Astrocyte (in vitro differentiated cells and primary cell): ENCODE measurements at regions not wholly inside any gene's neighbourhood (a gene's known extent, or its start where the extent isn't known, plus 50 kb on each side); places are given as distances from the start of the nearest gene placed in this dataset.

Source experiments
- DNase-seq: peaks from one replicate; pipeline ENCODE4 v3.0.0-alpha.2; 2010; ENCODE audit warnings: low read depth
- FAIRE-seq: peaks from 2 replicates; lab custom pipeline; 2011; peaks lifted over from hg19 to GRCh38; lab: Jason Lieb, UNC
- H2AFZ ChIP-seq: 2 replicates; pipeline ENCODE4 v1.6.0; 2012; ENCODE audit warnings: low read depth, low read length, inconsistent platforms
- H3K27ac ChIP-seq: 2 replicates; pipeline ENCODE4 v1.5.1; 2011; ENCODE audit warnings: low read depth, low read length, inconsistent platforms
- H3K27me3 ChIP-seq: 2 replicates; pipeline ENCODE4 v1.6.0; 2011; ENCODE audit warnings: low read length, inconsistent platforms; ENCODE audit not compliant: insufficient read depth
- H3K36me3 ChIP-seq: 2 replicates; pipeline ENCODE4 v1.5.1; 2011; ENCODE audit warnings: low read length, inconsistent platforms; ENCODE audit not compliant: insufficient read depth
- H3K4me1 ChIP-seq: 2 replicates; pipeline ENCODE4 v1.5.1; 2011; ENCODE audit warnings: low read length, inconsistent platforms; ENCODE audit not compliant: insufficient read depth
- H3K4me2 ChIP-seq: 2 replicates; pipeline ENCODE4 v1.6.0; 2012; ENCODE audit warnings: low read length, inconsistent platforms
- H3K4me3 ChIP-seq: 2 replicates; pipeline ENCODE4 v1.5.1; 2011; ENCODE audit warnings: low read depth, mild to moderate bottlenecking, low read length, inconsistent platforms; ENCODE audit not compliant: insufficient read depth
- H3K79me2 ChIP-seq: 2 replicates; pipeline ENCODE4 v1.6.0; 2012; ENCODE audit warnings: mild to moderate bottlenecking, low read length, inconsistent platforms; ENCODE audit not compliant: insufficient read depth
- H3K9ac ChIP-seq: 2 replicates; pipeline ENCODE4 v1.6.0; 2012; ENCODE audit warnings: mild to moderate bottlenecking, low read length, inconsistent platforms
- H3K9me3 ChIP-seq: 2 replicates; pipeline ENCODE4 v1.5.1; 2012; ENCODE audit warnings: low read depth, mild to moderate bottlenecking, low read length, inconsistent platforms; ENCODE audit not compliant: insufficient read depth
- H4K20me1 ChIP-seq: 2 replicates; pipeline ENCODE4 v1.6.0; 2012; ENCODE audit warnings: low read length, inconsistent platforms; ENCODE audit not compliant: insufficient read depth
- H3K27ac Mint-ChIP-seq: one replicate; pipeline ENCODE4 v1.8.0; 2021; ENCODE audit warnings: mild to moderate bottlenecking, mixed read lengths; ENCODE audit not compliant: unreplicated experiment
- H3K27me3 Mint-ChIP-seq: one replicate; pipeline ENCODE4 v1.8.0; 2021; ENCODE audit warnings: low read depth, mixed read lengths; ENCODE audit not compliant: unreplicated experiment
- H3K36me3 Mint-ChIP-seq: one replicate; pipeline ENCODE4 v1.8.0; 2021; ENCODE audit warnings: low read depth, mixed read lengths; ENCODE audit not compliant: unreplicated experiment
- H3K4me1 Mint-ChIP-seq: one replicate; pipeline ENCODE4 v1.8.0; 2021; ENCODE audit warnings: low read depth, mixed read lengths; ENCODE audit not compliant: unreplicated experiment
- H3K4me3 Mint-ChIP-seq: one replicate; pipeline ENCODE4 v1.8.0; 2021; ENCODE audit warnings: mild to moderate bottlenecking, moderate library complexity, mixed read lengths; ENCODE audit not compliant: unreplicated experiment
- H3K9me3 Mint-ChIP-seq: one replicate; pipeline ENCODE4 v1.8.0; 2021; ENCODE audit warnings: mild to moderate bottlenecking, mixed read lengths; ENCODE audit not compliant: unreplicated experiment
- EZH2 ChIP-seq: IDR thresholded peaks from 2 replicates; pipeline ENCODE4 v1.6.1; 2012; ENCODE audit warnings: mild to moderate bottlenecking, low read length, inconsistent platforms; ENCODE audit not compliant: insufficient read depth
- TF ChIP-seq, protein P1 (sequence below): IDR thresholded peaks from 2 replicates; pipeline ENCODE4 v1.5.1; 2011; ENCODE audit warnings: low read depth, mild to moderate bottlenecking, inconsistent platforms, low read length, moderate library complexity; ENCODE audit not compliant: insufficient read depth

DNA sequence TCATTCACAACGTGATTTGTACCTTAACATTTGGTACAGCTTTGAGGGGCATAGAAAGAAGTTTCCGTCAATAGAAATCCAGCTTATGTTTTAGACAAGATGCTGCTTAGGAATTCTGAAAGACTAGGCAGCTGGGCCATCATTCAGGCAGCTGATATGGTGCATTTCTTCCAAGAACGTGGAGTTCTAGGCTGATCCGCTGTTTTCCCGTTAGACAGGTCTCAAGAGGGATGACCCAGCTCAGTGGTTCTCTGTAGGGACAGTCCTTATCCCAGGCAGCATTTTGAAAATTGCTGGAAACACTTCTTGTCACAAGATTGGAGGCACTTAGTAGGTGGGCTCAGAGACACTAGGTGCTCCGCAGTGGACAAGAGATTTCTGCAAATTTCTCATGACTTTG is 242.7 kb upstream of the FOXK1 start:
- Histone ChIP-seq H3K27me3 (no peaks in the 10 kb centered on the region), H3K9me3 (no peaks in the 10 kb centered on the region), H4K20me1 (no peaks in the 10 kb centered on the region), H3K27ac (no peak overlapping the region), H3K4me2 (no peak overlapping the region), H3K79me2 (no peaks in the 10 kb centered on the region), H3K9ac (no peak overlapping the region), H3K4me3 (no peak overlapping the region), H3K4me1 (no peaks in the 10 kb centered on the region), H3K36me3 (no peaks in the 10 kb centered on the region), H2AFZ (no peak overlapping the region)
- TF ChIP-seq EZH2 = no peak
- TF ChIP-seq, protein P1, sequence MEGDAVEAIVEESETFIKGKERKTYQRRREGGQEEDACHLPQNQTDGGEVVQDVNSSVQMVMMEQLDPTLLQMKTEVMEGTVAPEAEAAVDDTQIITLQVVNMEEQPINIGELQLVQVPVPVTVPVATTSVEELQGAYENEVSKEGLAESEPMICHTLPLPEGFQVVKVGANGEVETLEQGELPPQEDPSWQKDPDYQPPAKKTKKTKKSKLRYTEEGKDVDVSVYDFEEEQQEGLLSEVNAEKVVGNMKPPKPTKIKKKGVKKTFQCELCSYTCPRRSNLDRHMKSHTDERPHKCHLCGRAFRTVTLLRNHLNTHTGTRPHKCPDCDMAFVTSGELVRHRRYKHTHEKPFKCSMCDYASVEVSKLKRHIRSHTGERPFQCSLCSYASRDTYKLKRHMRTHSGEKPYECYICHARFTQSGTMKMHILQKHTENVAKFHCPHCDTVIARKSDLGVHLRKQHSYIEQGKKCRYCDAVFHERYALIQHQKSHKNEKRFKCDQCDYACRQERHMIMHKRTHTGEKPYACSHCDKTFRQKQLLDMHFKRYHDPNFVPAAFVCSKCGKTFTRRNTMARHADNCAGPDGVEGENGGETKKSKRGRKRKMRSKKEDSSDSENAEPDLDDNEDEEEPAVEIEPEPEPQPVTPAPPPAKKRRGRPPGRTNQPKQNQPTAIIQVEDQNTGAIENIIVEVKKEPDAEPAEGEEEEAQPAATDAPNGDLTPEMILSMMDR = no peak
- H3K4me3 Mint-ChIP-seq = no peak overlapping the region
- no peaks in the 10 kb centered on the region for H3K4me1 Mint-ChIP-seq
- H3K36me3 Mint-ChIP-seq = no peaks in the 10 kb centered on the region
- FAIRE-seq (no peak), DNase-seq (no peak)
- H3K27ac Mint-ChIP-seq = no peak overlapping the region
- peaks cover 8% of the 10 kb centered on the region for H3K9me3 Mint-ChIP-seq
- H3K27me3 Mint-ChIP-seq = peaks cover 19% of the 10 kb centered on the region

DNA sequence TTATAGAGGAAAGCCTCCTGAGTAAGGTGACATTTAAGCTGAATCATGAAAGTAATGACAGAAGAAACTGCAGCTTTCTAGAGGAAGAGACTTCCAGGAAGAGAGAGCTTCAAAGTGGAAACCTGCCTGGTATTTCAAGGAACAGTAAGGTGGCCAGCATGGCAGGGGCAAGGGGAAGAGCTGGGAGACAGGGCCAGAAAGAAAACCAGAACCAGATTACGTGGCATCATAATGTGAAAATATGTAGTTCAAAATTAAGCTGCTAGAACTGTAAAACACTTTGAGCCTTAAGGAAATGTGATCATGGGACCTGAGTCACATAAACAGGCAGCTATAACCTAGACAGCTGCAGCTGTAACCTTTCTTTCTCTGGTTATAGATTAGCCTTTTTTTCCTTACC is 238.0 kb upstream of the FOXK1 start:
- no peaks in the 10 kb centered on the region for H4K20me1 ChIP-seq
- H3K36me3 ChIP-seq = no peaks in the 10 kb centered on the region
- H3K9ac ChIP-seq = no peak overlapping the region
- Mint-ChIP-seq H3K4me3 (no peak overlapping the region), H3K27ac (no peak overlapping the region), H3K36me3 (no peaks in the 10 kb centered on the region), H3K4me1 (no peaks in the 10 kb centered on the region), H3K9me3 (peaks cover 6% of the 10 kb centered on the region), H3K27me3 (no peaks in the 10 kb centered on the region)
- no peaks in the 10 kb centered on the region for H3K79me2 ChIP-seq
- H3K27me3 ChIP-seq = no peaks in the 10 kb centered on the region
- H2AFZ ChIP-seq = no peak overlapping the region
- TF ChIP-seq, protein P1 = no peak
- TF ChIP-seq EZH2 = no peak
- no peak for FAIRE-seq
- no peak overlapping the region for H3K4me3 ChIP-seq
- peaks cover 5% of the 10 kb centered on the region for H3K9me3 ChIP-seq
- no peaks in the 10 kb centered on the region for H3K4me1 ChIP-seq
- no peak overlapping the region for H3K4me2 ChIP-seq
- H3K27ac ChIP-seq = no peak overlapping the region
- no peak for DNase-seq

DNA sequence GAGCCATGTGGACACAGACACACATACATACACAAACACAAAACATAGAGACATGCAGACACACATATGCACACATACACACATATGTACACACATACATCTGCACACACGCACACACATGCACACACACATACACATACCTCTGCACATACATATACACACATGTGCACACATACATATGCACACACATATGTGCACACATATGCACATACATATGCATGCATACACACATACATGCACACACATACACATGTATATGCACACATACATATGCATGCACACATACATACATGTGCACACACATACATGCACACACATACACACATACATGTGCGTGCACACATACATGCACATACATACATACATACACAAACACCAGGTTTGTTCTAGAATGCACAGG is 236.3 kb upstream of the FOXK1 start:
- Histone ChIP-seq H3K9me3 (peaks cover 5% of the 10 kb centered on the region), H3K36me3 (no peaks in the 10 kb centered on the region), H2AFZ (no peak overlapping the region), H3K4me1 (no peaks in the 10 kb centered on the region), H3K27me3 (no peaks in the 10 kb centered on the region), H3K4me3 (no peak overlapping the region), H3K4me2 (no peak overlapping the region), H3K27ac (no peak overlapping the region), H3K79me2 (no peaks in the 10 kb centered on the region), H3K9ac (no peak overlapping the region), H4K20me1 (no peaks in the 10 kb centered on the region)
- DNase-seq (no peak), FAIRE-seq (no peak)
- Mint-ChIP-seq H3K27me3 (no peaks in the 10 kb centered on the region), H3K4me1 (no peaks in the 10 kb centered on the region), H3K27ac (no peak overlapping the region), H3K36me3 (no peaks in the 10 kb centered on the region), H3K4me3 (no peak overlapping the region), H3K9me3 (peaks cover 6% of the 10 kb centered on the region)
- TF ChIP-seq, protein P1 = no peak
- TF ChIP-seq EZH2 = no peak
